ENCODE measurements at regions not wholly inside any gene's neighbourhood (a gene's known extent, or its start where the extent isn't known, plus 50 kb on each side); places are given as distances from the start of the nearest gene placed in this dataset.
A peak's percentile ranks its signal among the peaks of the same experiment; 100 is the strongest.

DNA sequence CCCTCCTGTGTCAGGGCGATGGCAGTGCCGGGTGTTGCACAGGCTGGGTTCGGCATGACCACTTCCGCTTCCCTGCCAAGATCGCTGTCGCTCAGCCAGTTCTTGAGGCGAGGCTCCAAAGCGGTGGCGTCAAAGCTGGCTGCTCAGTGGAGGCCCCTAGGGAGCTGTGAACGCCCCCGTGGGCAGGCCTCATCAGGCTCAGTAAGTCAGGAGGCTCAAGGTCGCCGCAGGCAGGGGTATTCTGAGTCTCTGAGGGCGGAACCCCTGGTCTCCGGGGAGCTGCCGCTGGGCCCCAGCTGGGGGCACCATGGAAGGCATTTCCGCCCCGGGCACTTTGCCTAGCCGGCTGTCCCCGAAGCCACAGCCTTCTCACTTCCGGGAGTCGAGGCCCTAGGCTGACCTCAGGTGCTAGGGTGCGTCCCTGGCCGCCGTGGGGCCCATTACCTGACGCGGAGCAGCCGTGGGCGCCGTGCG is 210.4 kb downstream of the SOCS6 start:
- intact Hi-C loops (cut with DNase I, micrococcal nuclease) = no loop called here
- no peak for ATAC-seq
- DNase-seq = peak in 1 of 2 donors; percentile 6

DNA sequence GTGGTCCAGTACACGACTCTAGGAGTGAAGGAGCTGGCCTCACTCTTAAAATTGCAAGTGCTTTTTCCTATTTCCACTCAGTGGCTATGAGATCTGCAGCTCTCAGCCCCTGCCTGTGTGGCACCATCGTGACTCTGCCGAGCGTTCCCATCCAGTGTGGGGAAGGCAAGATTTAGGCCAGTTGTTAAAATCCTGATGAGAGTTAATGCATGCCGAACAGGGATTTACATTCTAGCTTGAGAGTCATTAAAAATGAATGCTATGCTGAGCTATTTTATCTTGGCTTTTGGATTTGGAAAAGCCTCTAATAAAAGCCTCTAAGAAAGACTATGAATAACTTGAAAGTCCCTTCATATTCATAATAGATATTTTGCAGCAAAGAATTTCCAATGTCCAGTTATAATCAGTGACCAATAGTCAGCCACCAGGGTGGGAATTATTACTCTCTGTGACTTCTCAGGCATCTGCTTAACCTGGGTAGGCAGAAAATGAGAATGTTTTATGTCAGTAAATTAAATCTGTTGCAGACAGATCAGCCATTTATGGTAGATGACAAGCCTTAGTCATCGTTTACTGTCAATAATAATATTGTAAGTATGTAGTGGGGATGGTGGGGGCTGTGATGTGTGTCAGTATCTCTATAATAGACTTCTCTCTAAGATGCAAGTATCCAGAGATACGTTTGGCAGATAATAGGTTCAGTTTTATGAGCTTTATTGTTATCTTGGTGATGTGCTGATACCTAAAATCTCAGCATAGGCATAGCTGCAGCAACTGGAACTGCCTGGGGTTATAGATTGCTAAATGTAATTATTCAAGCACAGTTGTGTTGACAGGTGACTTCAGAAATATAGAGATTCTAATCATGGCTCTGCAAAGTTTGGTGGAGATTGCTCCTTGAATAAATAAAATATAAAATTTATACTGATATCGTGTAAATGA is 207.8 kb downstream of the SOCS6 start:
- no peak for DNase-seq
- no peak for ATAC-seq
- intact Hi-C loops (cut with DNase I, micrococcal nuclease) = no loop called here

DNA sequence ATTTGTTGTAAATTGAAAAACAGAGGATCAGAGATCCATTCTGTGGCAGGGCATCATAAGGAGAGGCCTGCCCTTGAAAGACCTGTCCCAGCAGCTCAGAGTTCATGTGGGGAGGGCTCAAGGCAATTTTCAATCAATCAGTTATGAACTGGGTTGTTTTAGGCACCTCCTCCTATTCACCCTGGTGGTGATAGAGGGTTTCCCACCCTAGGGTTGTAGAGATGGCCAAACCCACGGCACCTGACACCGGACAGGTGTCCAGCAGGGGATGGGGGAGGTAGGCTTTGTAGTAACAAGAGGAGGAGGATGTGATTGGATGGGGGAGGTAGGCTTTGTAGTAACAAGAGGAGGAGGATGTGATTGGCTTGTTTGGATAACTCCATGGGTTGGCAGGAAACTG is 205.7 kb downstream of the SOCS6 start:
- DNase-seq (no peak), ATAC-seq (no peak)
- intact Hi-C loops (cut with DNase I, micrococcal nuclease) = no loop called here

DNA sequence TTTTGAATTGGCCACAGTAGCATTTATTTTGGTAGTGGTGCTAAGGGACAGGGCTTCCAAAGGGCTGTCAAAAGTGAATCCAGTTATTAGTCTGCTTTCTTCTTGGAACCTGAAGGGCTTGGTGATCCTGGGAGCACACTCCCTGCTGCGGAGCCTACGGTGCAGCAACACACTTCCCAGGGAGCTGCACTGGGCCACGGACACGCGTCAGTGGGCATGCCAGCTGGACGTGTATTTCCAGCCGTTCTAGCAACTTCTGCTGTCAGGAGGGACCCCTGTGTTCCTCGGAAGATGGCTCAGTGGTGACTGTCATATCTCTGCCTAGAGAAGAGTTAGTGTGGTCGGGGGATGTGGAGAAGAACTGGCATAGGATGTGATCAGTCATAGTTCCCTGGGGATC is 204.6 kb downstream of the SOCS6 start:
- ATAC-seq (no peak), DNase-seq (no peak)
- intact Hi-C loops (cut with DNase I, micrococcal nuclease) = no loop called here

DNA sequence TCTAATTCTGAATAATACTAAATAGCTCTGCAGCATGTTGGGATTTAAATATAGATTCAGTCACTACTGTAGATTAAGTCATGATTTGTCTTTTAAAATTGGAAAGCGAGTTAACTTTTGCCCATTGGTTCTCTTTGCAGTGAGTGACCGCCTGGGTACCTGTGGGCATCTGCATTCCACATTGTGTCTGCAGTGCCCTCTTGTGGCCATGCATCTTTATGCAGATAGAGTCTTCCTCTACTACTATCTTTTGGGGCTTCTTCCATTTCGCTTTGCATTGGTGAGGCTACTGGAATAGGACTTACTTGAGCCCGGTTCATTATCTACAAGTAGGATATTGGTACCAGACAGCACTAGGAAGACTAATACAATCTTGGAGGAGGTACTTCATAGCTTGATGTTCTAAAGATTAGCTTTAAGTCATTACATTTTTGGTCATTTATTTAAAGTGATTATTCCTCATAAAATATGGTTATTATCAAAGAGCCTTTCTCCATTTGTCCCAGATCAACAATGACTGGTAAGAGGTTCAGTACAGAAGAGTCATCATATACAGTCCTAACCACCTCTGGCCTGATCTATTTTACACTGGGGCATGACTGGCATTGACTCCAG is 203.0 kb downstream of the SOCS6 start:
- intact Hi-C loops (cut with DNase I, micrococcal nuclease) = no loop called here
- DNase-seq (peak in 1 of 2 donors; percentile 78), ATAC-seq (peak; percentile 77)

DNA sequence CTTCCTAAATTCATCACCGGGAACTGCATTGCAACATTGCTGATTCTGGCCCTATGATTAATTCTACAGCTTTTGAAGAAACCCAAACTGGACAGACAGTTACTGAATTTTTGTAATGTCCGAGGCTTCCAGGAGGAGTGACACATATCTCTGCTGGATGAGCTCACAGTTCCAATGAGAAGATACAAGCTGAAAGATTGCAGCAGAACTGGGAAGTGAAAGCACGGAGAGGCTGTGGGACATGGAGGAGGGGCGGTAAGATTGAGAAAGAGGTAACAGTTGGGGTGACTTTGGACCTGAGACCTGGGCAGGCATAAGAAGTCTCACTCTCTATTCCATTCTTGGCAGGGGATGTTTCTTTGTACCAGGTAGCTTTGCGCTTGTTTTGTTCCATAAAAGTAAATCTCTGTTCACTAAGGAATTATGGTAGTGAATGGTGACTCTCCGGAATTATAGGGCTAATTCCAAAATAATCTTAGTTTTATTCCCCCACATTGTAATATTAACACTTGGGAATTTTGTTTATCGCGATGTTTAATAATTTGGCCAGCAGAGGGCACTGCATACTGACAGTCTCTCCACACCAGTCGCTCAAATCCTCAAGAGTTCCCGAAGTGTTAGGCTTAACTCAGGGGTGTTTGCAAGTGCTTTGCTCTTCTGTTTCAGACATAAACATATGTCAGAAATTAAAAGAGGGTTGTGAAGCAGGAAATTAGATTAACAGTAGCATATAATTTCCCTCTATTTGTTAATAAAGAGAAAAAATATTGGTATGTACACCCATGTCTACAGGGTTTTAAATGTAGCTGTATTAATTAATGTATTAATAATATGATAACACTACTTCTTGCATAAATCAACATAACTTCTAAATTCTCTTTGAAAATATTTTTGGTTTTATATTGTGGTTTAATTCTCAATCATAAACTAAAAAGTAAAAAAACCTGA is 201.4 kb downstream of the SOCS6 start:
- DNase-seq (peak in 1 of 2 donors; percentile 37), ATAC-seq (peak; percentile 71)
- intact Hi-C loops (cut with DNase I, micrococcal nuclease) = no loop called here

DNA sequence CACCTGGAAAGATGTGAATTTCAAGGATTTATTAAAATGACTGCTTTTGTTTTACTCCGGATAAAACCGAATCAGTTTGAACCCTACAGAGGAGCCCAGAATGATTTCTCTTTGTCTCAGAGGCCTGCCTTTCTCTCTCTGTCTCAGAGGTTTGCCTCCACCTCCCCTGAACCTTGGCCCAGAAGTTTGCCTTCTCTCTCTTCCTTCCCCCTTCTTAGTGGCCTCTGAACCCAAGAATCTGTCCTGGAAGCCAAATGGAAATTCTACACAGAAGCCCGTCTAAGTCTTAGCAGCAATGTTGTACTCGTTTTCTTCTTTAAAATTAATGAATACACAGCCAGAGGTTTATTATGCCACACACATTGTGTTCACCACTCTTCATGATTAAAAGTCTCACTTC is 200.7 kb downstream of the SOCS6 start:
- peak; percentile 74 for ATAC-seq
- no peak for DNase-seq
- intact Hi-C loops (cut with DNase I, micrococcal nuclease) = no loop called here

DNA sequence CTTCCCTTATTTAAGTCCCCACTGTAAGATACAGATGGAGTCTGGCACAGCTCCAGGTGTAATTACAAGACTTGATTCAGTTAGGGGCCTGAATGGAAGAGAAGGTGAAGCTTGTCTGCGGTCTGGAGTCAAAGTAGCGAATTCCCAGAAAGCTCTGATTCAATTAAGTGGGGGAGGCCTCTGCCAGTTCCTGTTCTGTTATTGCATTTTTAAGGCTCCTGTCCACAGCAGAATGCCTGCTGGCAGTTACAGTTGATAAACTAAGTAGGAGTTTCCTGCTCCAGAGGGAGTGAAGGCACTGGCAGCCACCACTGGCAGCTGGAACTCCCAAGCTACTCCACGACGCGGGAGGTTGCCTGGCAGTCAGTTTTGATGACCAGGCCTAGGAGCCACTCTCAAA is 181.1 kb downstream of the SOCS6 start:
- ATAC-seq = peak; percentile 66
- no peak for DNase-seq
- intact Hi-C loops (cut with DNase I, micrococcal nuclease) = no loop called here

DNA sequence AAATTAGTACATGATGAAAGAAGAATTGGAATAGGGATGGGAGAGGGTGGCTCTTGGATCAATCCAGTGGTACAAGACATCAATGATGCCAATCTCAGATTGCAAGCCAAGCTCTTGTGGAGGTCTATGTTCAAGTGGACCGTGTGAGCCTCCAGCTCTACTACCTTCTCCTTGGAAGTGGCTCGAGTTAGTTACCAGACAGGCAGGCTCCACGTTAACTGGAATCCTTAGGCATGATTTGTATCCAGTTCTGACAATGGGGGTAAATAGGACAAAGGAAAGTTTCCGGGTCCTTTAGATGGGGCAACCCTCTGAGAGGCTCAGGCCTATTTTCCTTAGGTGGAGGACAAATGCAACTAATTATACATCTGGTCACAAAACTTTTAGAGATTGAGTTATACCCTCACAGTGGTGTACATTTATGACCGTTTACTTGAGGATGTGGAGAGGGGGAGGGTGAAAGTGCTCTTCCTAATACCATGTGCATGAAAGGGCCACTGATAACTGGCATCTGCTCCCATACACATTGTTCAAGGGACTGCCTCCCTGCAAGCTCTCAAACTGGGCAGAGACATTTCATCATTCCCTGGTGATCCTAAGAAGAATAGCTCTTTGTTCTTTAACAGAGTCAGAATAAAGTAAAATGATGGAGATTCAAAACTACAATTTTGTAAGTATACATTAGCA is 180.2 kb downstream of the SOCS6 start:
- ATAC-seq (no peak), DNase-seq (no peak)
- intact Hi-C loops (cut with DNase I, micrococcal nuclease) = no loop called here

DNA sequence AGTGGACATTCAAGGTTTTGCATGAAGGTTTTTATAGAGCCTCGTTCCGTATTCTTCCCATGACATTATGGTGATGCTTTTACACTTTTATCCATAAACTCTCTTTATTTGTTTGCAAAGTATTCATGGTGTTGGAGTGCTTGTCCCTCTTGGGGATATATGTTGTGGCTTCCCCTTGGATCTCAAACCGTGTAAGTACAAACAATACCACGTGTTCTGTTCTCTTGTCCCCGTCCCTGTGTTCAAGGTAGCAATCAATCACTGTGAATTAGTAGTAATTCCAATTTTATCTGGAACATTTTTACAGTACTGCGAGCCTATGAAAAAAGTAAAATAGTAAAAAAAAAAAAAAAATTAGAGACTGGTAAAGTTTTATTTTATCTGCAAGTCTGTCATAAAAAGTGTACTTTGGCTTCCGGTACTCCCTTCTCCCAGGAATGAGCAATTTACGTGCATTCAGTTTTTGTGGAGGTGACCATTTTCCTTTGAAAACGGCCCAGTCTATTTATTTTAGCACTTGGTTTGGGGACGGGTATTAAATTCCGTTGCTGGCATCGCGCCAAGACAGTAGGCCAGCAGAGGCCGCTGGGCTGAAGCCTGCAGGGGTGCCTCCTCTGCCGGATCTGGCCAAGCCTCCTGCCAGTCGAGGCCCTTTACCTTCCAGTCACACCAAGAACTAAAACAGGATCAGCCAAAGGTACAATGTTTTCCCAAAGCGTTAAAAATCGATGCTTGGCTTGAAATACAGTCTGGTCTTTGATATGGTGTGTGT is 175.7 kb downstream of the SOCS6 start:
- ATAC-seq = peak; percentile 89
- peak; percentile 75 to 85 for DNase-seq
- intact Hi-C loops (cut with DNase I, micrococcal nuclease) = no loop called here

DNA sequence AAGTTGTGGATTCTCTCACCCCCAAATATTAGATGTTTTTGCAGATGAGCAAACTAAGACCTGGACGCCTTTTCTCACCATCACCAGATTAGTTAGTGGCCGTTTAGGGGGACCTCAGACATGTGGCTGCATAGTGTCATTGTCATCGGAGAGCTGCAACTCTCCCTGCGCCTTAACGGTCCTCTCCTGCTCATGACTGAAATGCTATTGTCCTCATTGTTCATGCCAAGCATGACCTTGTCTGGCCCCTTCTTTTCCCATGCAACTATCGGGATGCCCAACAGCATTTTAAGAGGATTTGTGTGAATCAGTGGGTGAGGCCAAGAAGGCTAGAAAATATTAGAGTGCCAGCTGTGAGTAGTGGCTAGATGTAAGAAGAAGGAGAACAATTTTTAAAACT is 174.2 kb downstream of the SOCS6 start:
- no peak for DNase-seq
- ATAC-seq = no peak
- intact Hi-C loops (cut with DNase I, micrococcal nuclease) = no loop called here

DNA sequence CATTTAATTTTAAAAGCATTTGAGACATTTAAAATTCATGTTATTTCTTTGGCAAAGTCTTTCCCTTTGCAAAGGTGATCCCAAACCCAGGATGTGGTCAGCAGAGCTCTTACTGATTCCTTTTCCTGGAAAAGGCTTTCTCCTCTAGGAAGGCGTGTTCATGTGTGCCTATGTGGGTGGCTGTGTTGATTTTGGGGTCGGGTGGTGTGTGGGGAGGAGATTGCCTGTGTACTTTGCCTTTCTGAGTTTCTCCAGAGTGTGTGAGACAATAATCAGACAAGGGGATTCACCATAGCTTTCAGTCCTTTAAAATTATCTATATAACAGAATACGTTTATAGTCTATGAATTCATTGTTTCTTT is 173.2 kb downstream of the SOCS6 start:
- ATAC-seq = peak; percentile 37
- no peak for DNase-seq

DNA sequence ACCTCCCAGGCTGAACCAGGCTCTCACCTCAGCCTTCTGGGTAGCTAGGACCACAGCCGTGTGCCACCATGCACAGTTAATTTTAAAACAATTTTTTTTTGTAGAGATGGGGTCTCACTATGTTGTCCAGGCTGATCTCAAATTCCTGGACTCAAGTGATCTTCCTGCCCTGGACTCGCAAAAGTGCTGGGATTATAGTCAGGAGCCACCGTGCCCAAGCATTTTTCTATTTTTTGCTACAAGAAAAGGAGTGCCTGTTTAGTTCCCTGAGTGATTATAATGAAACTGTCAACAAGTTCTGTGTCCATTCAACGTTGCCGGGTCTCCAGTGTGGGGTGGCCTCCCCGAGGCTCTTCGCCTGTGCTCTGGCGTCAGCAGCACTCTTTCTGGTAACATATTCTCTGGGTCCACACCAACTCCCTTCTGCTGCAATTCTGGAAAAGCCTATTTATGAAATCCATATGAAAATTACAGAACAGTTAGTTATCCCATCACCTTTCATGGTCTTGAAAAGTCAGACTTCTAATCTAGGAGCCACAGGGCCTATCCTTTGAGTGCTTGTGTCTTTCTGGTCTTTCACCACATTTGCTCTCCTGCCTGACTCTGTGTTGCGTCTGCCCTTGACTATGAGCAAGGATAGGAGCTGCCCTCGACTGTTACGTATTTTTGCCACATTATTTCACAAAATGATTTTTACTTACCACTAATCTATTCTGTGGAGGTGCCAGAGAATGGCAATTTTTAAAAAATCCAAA is 172.7 kb downstream of the SOCS6 start:
- no peak for ATAC-seq
- intact Hi-C loops (cut with DNase I, micrococcal nuclease) = no loop called here
- DNase-seq = no peak

More for the DNA sequence above, 173.2 kb downstream of the SOCS6 start:
- intact Hi-C loops (cut with DNase I, micrococcal nuclease) = no loop called here

DNA sequence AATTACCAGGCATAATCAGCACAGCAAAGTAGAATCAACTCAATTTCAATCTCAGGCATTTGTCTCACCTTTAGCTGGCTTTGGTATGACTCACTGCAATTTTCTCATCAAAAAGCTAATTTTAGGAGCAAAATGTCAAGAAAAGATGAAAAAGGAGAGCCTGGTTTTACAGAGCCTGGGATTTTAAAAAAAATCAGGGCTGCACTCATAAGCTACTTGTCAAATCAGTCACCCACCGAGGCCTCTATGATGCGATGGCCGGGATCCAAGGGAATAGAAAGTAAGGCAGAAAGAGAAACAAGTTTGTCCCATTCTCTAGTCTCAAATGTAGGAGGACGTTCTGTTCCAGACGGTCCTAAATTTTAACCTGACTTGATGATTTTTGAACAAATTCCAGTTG is 170.9 kb downstream of the SOCS6 start:
- no peak for ATAC-seq
- DNase-seq = no peak
- intact Hi-C loops (cut with DNase I, micrococcal nuclease) = no loop called here

DNA sequence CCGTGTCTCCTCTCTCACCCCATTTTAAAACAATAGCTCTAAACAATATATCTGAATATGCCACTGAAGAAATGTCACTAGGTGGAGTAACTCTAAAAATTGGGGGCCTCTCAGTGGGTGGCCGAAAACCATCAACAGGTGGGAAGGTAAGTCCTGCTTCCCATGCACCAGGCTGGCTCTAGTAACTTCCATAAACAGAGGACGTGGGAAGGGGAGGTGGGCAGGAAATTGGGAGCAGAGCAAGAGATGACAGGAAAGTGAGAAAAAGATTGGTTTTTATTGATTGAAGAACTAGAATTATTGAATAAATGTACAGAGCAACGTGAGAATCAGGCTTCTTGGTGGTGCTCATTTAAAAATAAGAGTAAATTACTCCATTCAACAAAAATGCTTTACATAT is 170.4 kb downstream of the SOCS6 start:
- no peak for DNase-seq
- intact Hi-C loops (cut with DNase I, micrococcal nuclease) = no loop called here
- no peak for ATAC-seq

DNA sequence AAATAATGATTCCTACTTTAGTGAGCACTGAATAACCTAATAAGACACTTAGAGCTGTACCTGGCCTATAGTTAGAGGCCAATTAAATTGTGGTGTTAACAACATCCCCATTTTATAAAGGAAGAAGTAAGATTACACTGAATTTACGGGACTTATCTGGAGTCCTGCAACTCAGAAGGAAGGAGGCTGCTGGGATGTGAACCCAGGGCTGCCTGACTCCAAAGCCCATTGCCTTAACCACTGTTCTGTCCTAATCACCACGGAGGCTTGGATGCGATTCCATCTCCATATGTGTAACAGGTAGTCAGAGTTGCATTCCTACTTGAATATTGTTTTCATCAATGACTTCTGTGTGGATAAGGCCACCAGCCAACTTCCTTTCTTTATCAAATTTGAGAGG is 168.9 kb downstream of the SOCS6 start:
- ATAC-seq (no peak), DNase-seq (no peak)
- intact Hi-C loops (cut with DNase I, micrococcal nuclease) = no loop called here

DNA sequence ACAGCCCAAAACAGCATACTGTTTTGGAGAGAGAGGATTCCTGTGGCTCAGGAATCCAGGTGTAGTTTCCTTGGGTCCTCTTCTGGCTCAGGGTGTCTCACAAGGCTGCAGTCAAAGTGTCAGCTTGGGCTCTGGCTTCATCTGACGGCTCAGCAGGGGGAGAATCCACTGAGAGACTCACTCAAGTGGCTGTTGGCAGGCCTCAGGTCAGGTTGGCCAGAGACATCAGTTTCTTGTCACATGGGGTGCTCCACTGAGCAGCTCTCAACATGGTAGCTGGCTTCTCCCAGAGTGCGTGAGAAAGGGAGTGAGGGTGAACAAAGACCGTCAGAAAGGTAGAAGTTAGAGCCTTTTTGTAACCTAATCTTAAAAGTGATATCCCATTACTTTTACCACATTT is 168.4 kb downstream of the SOCS6 start:
- ATAC-seq (no peak), DNase-seq (no peak)
- intact Hi-C loops (cut with DNase I, micrococcal nuclease) = no loop called here
